GM19238 (cell line): ENCODE measurements at regions not wholly inside any gene's neighbourhood (a gene's known extent, or its start where the extent isn't known, plus 50 kb on each side); places are given as distances from the start of the nearest gene placed in this dataset.

Source experiments
- DNase-seq: peaks from one replicate; pipeline ENCODE4 v3.0.0; 2011; ENCODE audit warnings: low spot score; ENCODE audit not compliant: insufficient read length

DNA sequence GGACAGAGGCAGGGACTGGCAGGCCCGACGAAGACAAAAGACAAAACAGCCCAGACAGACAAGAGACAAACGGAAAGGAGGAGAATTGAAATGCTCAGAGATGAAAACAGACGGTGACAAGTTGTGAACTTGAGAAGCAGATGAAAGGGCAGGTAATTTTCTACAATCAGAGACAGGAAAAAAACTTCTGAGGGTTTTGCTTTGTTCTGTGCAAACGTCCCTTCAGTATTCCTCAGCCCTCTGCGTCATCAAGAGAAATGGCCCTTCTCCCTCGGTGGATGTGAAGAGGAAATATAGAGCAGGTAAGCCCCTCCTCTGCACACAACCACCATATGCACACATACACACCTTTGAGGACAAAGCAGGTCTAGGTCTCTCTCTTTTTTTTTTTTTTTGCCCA lies 206.6 kb downstream of the UACA start:
- DNase-seq = no peak

DNA sequence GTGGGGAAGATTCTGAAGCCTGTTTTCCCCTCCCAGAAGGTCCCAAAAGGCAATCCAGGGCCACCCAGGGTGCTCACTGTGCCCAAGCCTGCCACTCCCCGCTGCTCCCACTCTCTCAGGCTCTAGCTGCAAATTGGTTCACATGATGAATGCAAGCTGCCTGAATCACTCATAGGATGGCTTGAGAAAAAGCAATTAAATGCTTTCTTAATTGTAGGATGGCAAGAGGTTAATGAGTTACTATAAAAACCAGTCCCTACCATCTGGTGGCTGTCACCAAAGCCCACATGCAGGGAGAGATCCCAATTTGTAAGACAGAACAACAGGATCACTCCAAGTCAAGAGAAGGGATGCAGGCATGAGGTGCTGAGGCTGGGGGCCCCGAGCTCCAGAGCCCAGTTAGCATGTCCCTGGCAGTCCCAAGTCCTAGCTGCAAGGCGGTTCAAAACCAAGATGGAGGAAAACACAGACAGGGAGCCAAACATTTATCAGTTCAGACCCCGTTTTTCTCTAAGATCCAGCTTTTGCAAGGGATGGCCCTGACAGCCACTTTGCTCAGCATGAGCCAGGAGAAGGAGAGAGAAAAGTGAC lies 207.1 kb downstream of the UACA start:
- DNase-seq = no peak

DNA sequence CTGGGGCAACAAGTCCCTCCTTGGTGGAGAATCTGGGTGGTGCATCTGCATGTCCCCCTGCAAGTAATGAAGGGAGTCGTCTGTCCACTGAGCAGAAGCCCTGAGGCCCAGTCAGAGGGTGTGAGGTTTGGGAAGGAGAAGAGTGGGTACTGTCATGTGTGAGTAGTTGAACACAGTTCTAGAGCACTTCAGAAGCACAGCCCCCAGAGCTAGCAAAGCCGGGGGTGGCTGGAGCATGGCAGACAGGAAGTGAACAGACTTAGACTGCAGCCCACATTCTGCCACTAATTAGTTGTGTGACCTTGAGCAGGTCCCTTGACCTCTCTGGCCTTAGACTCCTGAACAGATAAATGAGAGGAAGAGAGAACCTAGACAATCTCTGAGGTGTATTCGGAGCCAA lies 207.6 kb downstream of the UACA start:
- DNase-seq = no peak

DNA sequence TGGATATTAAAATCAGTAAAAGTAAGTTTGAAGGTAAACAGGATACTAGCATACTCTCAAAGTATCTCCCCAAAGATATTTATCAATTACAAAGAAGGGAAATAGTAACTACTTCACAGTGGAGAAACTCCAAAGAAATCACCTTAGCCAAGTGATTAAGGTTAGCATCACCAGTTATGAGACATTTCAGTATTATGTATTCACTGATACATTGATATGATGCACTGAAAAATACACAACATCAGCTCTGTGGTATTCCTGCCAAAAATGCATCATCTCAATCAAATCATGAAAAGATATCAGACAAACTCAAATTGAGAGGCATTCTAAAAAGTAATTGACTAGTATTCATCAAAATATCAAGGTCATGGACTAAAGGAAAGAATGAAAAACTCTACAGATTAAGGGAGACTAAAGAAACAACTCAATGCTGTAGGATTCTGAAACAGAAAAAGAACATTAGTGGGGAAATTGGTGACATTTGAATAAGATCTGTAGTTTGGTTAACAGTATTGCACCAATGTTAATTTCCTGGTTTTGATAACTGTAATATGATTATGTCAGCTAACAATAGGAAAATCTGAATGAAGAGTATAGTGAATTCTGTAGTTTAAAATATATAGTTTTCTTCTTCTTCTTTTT lies 215.4 kb downstream of the UACA start:
- no peak for DNase-seq

DNA sequence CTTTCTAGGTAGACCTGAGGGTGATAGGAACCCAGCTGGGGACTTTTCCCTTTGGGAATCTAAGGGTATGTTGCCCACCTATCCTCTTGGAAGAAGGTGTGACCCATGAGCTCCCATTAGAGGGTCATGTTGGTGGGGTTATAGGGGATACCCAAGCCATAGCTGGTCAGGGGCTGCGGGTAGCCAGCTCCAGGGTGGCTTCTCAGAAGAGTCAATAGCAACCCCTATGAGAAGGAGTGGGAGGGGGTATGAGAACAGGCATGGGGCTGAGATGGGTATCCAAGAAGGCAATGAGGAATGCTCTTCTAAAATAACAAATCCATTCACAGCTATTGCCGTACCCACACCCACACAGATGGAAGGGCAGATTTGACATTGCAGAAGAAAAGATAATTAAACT lies 217.8 kb downstream of the UACA start:
- DNase-seq = no peak

DNA sequence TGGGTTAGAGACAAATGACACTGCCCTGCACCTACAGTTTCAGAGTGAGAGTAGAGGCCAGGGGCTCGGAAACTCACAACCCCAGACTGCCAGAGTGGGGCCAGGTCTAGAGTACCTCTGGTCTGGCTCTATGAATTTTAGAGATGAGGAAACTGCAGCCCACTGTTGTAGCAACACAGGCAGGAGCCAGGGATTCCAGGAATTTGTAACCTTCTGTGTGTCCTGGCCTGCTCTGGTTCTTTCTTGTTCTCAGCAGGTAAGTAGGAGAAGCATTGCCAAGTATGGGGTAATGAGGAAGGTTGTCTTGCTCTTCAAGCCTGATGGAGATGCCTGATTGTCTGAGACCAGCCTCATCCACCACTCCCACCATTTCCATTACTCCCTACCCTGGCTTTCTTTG lies 221.8 kb downstream of the UACA start:
- DNase-seq = no peak

DNA sequence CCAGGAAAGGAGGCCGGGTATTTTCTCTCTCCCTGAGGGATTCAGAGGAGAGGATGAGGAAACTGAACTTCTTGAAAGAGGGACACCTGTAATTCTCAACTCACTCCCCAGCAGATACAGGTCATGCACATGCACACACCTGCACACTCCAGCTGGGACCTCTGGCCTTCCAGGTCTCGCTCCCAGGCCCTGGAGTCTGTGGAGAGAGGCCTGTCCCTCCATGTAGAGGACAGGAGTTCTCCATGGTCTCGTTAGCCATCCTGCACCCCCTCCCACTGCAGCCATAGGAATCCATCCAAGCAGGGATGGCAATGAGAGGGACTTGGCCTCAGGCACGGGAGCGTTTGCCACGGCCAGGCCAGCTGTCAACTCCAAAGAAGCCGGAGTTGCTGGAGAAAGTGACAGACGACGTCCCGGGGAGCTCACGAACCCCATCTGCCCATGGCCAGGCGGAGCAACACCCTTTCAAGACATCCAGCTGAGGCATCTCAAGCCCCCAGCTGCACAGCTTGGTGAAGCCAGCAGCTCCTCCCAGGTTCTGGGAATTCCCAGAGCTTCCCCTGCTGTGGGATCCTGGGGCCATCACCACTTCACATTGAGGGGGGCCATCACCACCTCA lies 223.3 kb downstream of the UACA start:
- DNase-seq = no peak

DNA sequence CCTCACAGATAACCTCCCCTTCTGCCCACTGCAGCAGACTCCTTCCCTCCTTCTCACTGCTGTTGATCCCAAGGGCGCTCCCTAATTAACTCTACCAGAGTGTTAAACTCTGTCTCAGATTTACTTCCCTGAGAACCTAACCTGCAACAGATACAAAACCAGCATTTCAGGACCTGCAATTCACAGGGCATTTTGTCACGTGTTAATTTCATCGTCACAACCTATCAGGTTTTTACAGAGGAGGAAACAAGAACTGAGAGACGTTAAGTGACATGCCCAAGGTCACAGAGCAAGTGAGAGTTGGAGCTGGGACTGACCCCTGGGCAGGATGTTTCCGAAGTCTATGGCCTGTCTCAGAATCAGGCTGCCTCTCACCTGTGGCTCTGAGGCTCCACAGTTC lies 223.9 kb downstream of the UACA start:
- no peak for DNase-seq

DNA sequence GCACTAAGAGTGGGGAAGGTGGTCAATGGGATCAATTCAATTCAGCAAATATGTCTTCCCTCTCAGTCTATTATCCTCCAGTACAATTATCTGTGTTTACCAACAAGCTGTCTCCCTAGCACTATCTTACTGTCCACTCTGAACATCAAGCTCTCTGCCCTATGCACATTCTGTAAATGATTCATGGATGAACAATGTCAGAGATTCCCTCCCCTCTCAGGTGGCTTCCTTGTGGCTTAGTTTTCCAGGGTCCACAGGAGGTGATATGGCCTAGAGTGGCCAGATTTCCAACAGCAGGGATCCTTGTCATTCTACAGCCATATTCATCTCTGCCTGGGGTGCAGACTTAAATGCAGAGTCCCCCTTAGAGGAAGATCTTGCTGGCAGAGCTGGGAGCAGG lies 225.1 kb downstream of the UACA start:
- no peak for DNase-seq

DNA sequence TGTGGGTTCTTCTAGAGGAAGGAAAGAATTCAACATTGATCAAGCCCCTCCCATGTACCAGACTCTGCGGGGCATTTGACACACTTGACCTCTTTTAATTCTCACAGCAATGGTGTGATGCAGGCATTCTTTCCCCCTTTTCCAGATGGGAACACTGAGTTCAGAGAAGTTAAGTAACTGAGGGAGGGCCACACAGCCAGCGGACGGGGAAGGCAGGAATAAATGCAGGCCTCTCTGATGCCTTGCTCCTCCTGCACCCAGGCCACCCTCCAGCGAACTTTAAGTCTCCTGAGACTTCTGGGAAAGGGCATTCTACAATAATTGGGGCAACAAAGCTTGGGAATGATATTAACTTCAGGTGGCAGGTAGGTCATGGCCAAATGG lies 227.4 kb downstream of the UACA start:
- no peak for DNase-seq

DNA sequence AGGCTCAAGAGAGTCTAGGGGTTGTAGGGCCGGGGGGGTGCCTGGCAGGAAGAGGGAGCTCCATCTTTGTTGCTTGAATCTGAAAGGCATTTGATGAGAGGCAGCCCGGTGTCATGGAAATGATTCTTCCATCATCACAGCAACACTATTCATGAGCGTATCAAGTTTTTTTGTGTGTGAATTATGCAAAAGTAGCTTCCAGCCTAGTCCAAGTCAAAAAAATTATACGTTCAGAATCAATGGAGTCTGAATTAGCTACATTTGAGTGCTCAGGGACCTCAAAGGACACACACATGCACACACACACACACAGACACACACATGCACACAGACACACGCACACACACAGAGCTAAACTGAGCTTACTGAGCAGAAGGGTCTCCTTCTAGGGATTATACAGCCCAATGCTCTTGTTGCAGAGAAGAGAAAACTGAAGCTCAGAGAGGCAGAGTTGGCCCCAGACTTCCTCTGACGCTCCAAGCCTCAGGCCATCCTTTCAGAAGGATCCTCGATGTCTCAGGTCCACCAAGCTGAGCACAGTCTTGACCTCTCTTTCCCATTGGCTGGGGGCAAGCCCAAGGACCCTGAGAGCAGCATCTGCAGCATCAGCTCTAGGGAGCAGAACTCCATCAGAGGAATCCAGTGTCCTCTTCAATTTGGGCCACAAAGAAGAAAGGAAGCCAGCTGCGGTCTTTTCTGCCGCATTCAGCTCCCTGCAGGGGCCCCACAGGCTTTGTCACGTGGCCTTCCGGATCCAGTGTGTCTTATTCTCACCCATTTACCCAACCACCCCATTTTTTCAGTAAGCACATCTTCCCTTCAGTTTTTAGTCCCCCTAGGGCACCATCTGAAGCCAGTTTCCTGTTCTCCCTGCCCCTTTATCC lies 228.0 kb downstream of the UACA start:
- DNase-seq = no peak

DNA sequence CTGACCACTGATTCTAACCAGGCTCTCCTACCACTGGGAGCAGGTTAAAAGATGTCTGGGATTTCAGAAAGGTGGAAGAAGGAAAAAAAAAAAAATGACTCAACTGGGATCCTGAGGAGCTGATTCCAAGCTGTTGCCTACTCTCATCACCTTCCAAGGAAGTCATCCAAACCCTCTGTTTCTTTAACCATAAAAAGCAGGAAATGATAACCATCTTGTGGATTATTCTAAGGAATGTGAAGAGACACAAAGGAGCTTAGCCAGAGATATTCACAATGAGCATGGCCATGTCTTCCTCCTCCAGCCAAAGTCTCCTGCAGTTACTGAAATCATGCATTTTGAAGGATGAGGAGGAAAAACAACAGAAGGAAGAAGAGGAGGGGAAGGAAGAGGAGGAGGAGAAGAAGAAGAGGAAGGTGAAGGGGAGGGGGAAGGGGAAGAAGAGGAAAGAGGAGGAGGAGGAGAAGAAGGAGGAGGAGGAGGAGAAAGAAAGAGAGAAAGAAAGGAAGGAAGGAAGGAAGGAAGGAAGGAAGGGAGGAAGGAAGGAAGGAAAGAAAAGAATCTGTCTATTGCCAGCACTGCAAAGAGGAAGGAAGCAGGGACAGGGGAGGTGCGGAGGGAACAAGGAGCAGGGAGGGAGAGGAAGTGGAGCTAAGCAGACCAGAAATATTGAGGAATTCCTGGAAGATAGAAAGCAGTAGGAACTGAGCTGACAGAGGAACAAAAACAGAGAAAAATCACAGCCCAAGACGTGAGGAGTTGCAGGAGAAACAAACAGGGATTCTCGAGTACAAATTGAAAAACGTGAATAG lies 229.2 kb downstream of the UACA start:
- no peak for DNase-seq

DNA sequence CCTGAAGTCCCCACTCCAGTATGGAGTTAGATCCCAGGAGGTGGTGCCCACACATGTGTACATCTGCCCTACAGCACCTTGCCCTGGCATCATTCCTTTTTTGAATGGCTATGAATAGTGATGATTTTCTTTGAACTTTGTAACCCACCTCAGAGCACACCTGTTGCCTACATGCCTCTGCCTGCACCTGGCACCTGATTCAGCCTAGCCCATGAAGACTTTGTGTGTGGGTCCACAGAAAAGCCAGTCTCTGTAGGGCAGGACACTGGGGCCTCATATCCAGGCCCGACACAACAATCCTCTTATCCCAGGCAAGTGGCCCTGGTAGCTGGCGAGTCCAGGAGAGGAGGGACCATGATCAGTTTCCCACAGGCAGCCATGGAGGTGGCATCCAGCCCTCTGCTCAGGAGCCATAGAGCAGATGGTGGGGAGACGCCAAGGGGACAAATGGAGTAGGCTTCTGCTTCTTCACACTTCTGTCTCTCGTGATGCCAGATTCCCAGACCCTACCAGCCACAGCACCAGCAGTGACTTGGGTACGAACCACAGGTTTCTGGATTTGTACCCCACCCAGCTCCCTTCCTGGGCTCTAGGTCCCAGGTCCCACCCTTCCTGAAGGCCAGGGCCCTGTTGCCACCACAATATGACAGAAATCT lies 230.7 kb downstream of the UACA start:
- no peak for DNase-seq

DNA sequence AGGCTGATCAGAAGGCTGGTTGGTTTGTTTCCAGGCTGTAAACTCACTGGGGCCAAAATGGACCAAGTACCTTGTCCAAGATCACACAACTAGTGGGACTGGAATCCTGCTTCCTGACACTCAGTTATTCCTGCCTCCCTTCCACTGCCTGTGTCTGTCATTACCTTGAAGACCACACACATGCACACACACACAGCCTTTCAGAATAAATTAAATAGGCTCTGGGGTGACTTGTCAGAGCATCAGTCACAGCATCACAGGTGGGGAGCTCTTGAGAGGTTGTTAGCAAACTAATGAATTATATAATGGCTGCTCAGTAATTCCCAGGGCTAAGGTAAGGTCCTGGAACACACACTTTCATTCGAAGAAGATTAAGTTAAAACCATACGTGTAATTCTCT lies 231.8 kb downstream of the UACA start:
- DNase-seq = no peak

DNA sequence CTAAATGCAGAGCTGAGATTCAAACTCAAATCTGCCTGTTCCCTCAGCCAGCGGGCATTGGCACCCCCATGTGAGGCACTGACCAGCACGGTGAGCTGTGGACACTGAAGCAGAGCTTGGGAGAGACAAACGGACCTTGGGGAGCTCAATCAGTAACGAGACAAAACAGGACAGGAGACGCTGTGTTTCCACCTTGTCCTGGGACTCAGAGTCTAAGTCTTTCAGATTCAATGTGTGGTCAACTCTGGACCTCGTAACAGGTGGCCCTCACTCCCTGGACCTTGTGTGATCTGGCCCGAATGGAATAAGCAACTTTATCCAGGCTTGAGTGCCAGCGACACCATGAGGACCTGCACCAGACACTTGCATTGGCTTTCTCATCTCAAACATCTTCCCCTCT lies 232.5 kb downstream of the UACA start:
- no peak for DNase-seq

DNA sequence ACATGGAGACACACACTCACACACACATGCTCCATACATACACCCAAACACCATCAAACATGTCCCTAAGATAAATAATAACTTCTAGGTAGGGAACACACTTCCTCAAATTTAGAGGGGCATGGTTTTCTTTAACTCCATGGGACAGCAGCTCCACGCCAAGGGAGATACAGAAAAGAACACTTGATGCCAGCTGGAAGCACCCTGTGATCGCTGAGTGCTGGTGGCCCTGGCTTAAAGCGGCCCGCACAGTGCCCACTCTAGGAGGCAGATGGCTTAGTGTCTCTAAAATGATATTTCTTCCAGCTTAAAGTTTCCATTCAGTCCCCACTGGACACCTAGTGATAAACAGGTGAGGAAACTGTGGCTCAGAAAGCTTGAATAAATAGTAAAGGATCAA lies 232.9 kb downstream of the UACA start:
- no peak for DNase-seq

DNA sequence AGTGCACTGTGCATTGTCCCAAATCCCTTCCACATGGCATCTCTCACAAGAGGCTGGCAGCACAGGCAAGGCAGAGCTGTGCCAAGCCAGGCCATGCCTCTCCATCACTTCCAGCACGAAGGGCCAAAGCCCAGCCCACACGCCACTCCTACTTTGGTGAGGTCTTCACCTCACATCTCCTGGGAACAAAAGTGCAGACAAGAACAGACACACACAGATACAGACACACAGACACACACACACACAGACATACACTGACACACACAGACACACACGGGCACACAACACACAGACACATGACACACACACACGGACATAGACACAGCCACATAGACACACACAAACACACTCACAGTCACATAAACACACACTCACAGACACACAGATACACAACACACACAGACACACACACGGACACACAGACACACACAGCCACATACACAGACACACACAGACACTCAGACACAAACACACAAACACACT lies 233.3 kb downstream of the UACA start:
- no peak for DNase-seq

DNA sequence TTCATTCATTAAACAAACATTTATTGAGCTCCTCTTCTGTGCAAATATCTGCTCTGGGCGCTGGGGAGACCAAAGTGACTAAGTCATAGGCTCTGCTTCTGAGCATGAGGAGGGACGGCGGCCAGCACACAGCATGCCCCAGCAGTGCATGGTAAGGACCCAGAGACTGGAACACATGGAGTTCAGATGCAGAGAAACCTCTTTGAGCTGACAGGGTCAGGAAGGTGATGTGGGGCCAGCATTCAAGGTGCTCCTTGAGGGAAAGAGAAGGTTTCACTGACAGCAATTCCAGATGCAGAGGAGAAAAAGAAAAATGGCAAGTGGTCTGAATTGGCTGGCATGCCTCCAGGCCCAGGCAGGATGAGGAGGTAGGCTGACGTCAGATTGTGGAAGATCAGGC lies 234.5 kb downstream of the UACA start:
- no peak for DNase-seq

DNA sequence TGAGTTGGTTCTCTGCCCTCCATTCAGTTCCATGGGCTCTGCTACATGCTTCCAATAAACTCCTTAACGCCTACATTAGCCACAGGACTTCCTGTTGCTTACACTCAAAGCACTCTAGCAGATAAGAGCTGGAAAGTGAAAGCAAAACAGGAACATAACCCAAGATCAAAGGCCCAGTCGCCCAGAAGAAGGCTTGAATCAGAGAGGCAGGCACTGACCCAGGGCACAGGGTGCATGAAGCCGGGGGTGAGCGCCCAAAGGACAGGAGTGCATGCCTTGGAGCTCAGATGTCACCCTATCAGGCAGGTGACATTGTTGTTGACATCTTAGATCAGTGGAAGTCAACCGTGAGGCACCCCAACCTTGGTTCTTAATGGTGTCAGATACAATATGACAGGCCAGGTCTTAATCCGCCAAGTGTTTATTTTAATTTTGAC lies 235.1 kb downstream of the UACA start:
- DNase-seq = peak; percentile 42

DNA sequence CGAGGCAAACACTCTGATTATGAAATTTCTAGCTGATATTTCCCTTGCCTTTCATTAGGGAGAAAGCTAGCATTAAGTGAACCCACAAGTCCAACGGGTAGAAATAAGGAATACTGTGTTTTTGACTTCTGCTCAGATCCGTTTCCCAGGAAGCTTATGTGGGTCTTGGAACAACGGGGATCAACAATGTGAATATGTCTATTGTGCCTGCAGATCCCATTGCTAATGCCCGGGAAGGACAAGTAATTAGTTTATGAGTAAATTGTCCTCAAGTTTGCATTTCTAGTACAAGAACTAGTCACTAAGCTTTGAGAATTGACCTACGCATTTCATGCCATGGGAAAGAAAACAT lies 236.4 kb downstream of the UACA start:
- no peak for DNase-seq
